Natural killer cell (primary cell): ENCODE measurements at regions not wholly inside any gene's neighbourhood (a gene's known extent, or its start where the extent isn't known, plus 50 kb on each side); places are given as distances from the start of the nearest gene placed in this dataset.

Source experiments
- ATAC-seq, 3 donors: fragments of 150-1000 bp in 2 of 3; fragments of 200-7000 bp in 1 of 3; cut with Tn5 transposase; 1 replicate in 1 of 3; 2 replicates in 2 of 3; pipeline ENCODE4 v1.10.0; 2021; ENCODE audit warnings: mild to moderate bottlenecking in 2 of 3, moderate library complexity in 2 of 3
- DNase-seq, 2 donors: peaks; one replicate each; pipeline versions ENCODE4 v3.0.0 to v3.0.0-alpha.2; 2013 to 2021; ENCODE audit warnings: mixed read lengths in 1 of 2
- H3K27ac ChIP-seq: one replicate; pipeline ENCODE4 v1.5.1; 2013; ENCODE audit warnings: mild to moderate bottlenecking, low read length
- H3K27me3 ChIP-seq: one replicate; pipeline ENCODE4 v1.6.1; 2013; ENCODE audit warnings: low read length; ENCODE audit not compliant: control insufficient read depth, insufficient read depth
- H3K36me3 ChIP-seq: one replicate; pipeline ENCODE4 v1.6.1; 2013; ENCODE audit warnings: low read length; ENCODE audit not compliant: control insufficient read depth, insufficient read depth
- H3K4me1 ChIP-seq: one replicate; pipeline ENCODE4 v1.6.1; 2013; ENCODE audit warnings: low read length; ENCODE audit not compliant: control insufficient read depth, insufficient read depth
- H3K4me3 ChIP-seq: one replicate; pipeline ENCODE4 v1.5.1; 2013; ENCODE audit warnings: low read length
- H3K9me3 ChIP-seq: one replicate; pipeline ENCODE4 v1.6.1; 2013; ENCODE audit warnings: low read length; ENCODE audit not compliant: control insufficient read depth, insufficient read depth
- H3K27ac Mint-ChIP-seq, 2 donors: one replicate each; pipeline ENCODE4 v1.8.0; 2022; ENCODE audit warnings: mild to moderate bottlenecking in 2 of 2, mixed read lengths in 2 of 2, moderate library complexity in 1 of 2
- H3K27me3 Mint-ChIP-seq, 2 donors: one replicate each; pipeline ENCODE4 v1.8.0; 2022; ENCODE audit warnings: low read depth in 2 of 2, mixed read lengths in 2 of 2
- H3K36me3 Mint-ChIP-seq: one replicate; pipeline ENCODE4 v1.8.0; 2022; ENCODE audit warnings: mixed read lengths
- H3K4me1 Mint-ChIP-seq, 2 donors: one replicate each; pipeline ENCODE4 v1.8.0; 2022; ENCODE audit warnings: mixed read lengths in 2 of 2
- H3K4me3 Mint-ChIP-seq: one replicate; pipeline ENCODE4 v1.8.0; 2022; ENCODE audit warnings: mild to moderate bottlenecking, moderate library complexity, mixed read lengths
- H3K9me3 Mint-ChIP-seq, 2 donors: one replicate each; pipeline ENCODE4 v1.8.0; 2022; ENCODE audit warnings: mixed read lengths in 2 of 2
- CTCF ChIP-seq: fragments of 200-600 bp; IDR thresholded peaks from one replicate; pipeline ENCODE4 v1.8.0; 2022; ENCODE audit warnings: antibody characterized with exemption
- WGBS: methylation state at CpG from one replicate; pipeline ENCODE4 v1.1.7; 2013; ENCODE audit warnings: missing lambda C conversion rate; ENCODE audit not compliant: insufficient coverage; 5-methylcytosine and 5-hydroxymethylcytosine counted together
- intact Hi-C: fragments of 100-400 bp; cut with micrococcal nuclease; formaldehyde crosslinking; loops from one replicate; pipeline ENCODE4 v1.14.2; 2022

GRCh38 chr13:111411919-111412650, 91.6 kb downstream of the TEX29 start:
- H3K9me3 ChIP-seq: no peaks in the 10 kb centered on the region
- no peak for TF ChIP-seq CTCF
- no peaks in the 10 kb centered on the region for H3K4me1 ChIP-seq
- H3K27me3 ChIP-seq: no peaks in the 10 kb centered on the region
- no peaks in the 10 kb centered on the region for H3K36me3 Mint-ChIP-seq
- peaks cover 6 to 14% of the 10 kb centered on the region in 2 donors for H3K27me3 Mint-ChIP-seq
- no peaks in the 10 kb centered on the region for H3K9me3 Mint-ChIP-seq
- H3K4me1 Mint-ChIP-seq: no peaks in the 10 kb centered on the region
- H3K36me3 ChIP-seq: no peaks in the 10 kb centered on the region
- H3K27ac ChIP-seq: no peak overlapping the region
- no peak overlapping the region for H3K27ac Mint-ChIP-seq
- 78% methylated on average over 15 of the region's 15 CpGs for WGBS
- intact Hi-C loops: no loop called here
- no peak overlapping the region for H3K4me3 ChIP-seq
- H3K4me3 Mint-ChIP-seq: no peak overlapping the region
- DNase-seq: no peak
- no peak for ATAC-seq

GRCh38 chr13:111413407-111414187, 93.2 kb downstream of the TEX29 start:
- Histone ChIP-seq H3K4me3 (no peak overlapping the region), H3K36me3 (no peaks in the 10 kb centered on the region), H3K27me3 (no peaks in the 10 kb centered on the region), H3K27ac (no peak overlapping the region), H3K9me3 (no peaks in the 10 kb centered on the region), H3K4me1 (no peaks in the 10 kb centered on the region)
- Mint-ChIP-seq H3K4me3 (no peak overlapping the region), H3K9me3 (no peaks in the 10 kb centered on the region), H3K27ac (no peak overlapping the region), H3K4me1 (no peaks in the 10 kb centered on the region), H3K27me3 (peaks cover 7 to 14% of the 10 kb centered on the region in 2 donors), H3K36me3 (no peaks in the 10 kb centered on the region)
- no peak for ATAC-seq
- intact Hi-C loops: no loop called here
- DNase-seq: no peak
- 80% methylated on average over 19 of the region's 19 CpGs for WGBS
- no peak for TF ChIP-seq CTCF

- peaks cover 6 to 20% of the 10 kb centered on the region in 2 donors for H3K27me3 Mint-ChIP-seq
- no peak overlapping the region for H3K27ac Mint-ChIP-seq
- no peaks in the 10 kb centered on the region for H3K9me3 ChIP-seq
- no peak overlapping the region for H3K4me3 Mint-ChIP-seq
- no peak overlapping the region for H3K27ac ChIP-seq
- intact Hi-C loops: no loop called here
- H3K4me1 Mint-ChIP-seq: no peaks in the 10 kb centered on the region
- no peak for ATAC-seq
- no peaks in the 10 kb centered on the region for H3K36me3 Mint-ChIP-seq
- no peak overlapping the region for H3K4me3 ChIP-seq
- no peak for TF ChIP-seq CTCF
- no peaks in the 10 kb centered on the region for H3K36me3 ChIP-seq
- no peaks in the 10 kb centered on the region for H3K9me3 Mint-ChIP-seq
- H3K4me1 ChIP-seq: no peaks in the 10 kb centered on the region
- DNase-seq: no peak
- H3K27me3 ChIP-seq: no peaks in the 10 kb centered on the region
- WGBS: 76% methylated on average over 9 of the region's 9 CpGs
Measured at GRCh38 chr13:111414341-111414740, 93.9 kb downstream of the TEX29 start.
